Glutamatergic neuron (in vitro differentiated cells): ENCODE measurements at regions not wholly inside any gene's neighbourhood (a gene's known extent, or its start where the extent isn't known, plus 50 kb on each side); places are given as distances from the start of the nearest gene placed in this dataset.

Source experiments
- DNase-seq: peaks from one replicate; pipeline ENCODE4 v3.0.0; 2022
- H3K27ac Mint-ChIP-seq: one replicate; pipeline ENCODE4 v1.8.0; 2020; ENCODE audit warnings: mild to moderate bottlenecking, mixed read lengths, inconsistent platforms; ENCODE audit not compliant: unreplicated experiment
- H3K27me3 Mint-ChIP-seq: one replicate; pipeline ENCODE4 v1.8.0; 2020; ENCODE audit warnings: mild to moderate bottlenecking, moderate library complexity, mixed read lengths, inconsistent platforms; ENCODE audit not compliant: unreplicated experiment
- H3K36me3 Mint-ChIP-seq: one replicate; pipeline ENCODE4 v1.8.0; 2020; ENCODE audit warnings: mild to moderate bottlenecking, mixed read lengths, inconsistent platforms; ENCODE audit not compliant: unreplicated experiment
- H3K4me1 Mint-ChIP-seq: one replicate; pipeline ENCODE4 v1.8.0; 2020; ENCODE audit warnings: mild to moderate bottlenecking, low read depth, mixed read lengths, inconsistent platforms; ENCODE audit not compliant: unreplicated experiment
- H3K4me3 Mint-ChIP-seq: one replicate; pipeline ENCODE4 v1.8.0; 2020; ENCODE audit warnings: mild to moderate bottlenecking, mixed read lengths, inconsistent platforms; ENCODE audit not compliant: unreplicated experiment
- H3K9me3 Mint-ChIP-seq: one replicate; pipeline ENCODE4 v1.8.0; 2020; ENCODE audit warnings: mild to moderate bottlenecking, moderate library complexity, mixed read lengths, inconsistent platforms; ENCODE audit not compliant: unreplicated experiment
- CTCF ChIP-seq: fragments of 200-600 bp; sonication (generic); IDR thresholded peaks from one replicate; pipeline ENCODE4 v1.5.0; 2021; ENCODE audit not compliant: partially characterized antibody, unreplicated experiment

- peak overlapping the region; percentile 97 for H3K4me3 Mint-ChIP-seq
- peaks cover 17% of the 10 kb centered on the region for H3K27me3 Mint-ChIP-seq
- H3K9me3 Mint-ChIP-seq = peaks cover 20% of the 10 kb centered on the region
- peaks cover 51% of the 10 kb centered on the region for H3K4me1 Mint-ChIP-seq
- no peaks in the 10 kb centered on the region for H3K36me3 Mint-ChIP-seq
- peak; percentile 26 for DNase-seq
- peak; percentile 49 for TF ChIP-seq CTCF
- H3K27ac Mint-ChIP-seq = peak overlapping the region; percentile 96
These were observed 103.2 kb upstream of the BEND6 start for GRCh38 chr6:56851541-56852259.

GRCh38 chr6:56851074-56851473, 103.8 kb upstream of the BEND6 start:
- no peak for DNase-seq
- no peaks in the 10 kb centered on the region for H3K36me3 Mint-ChIP-seq
- H3K27ac Mint-ChIP-seq = peak overlapping the region; percentile 96
- H3K9me3 Mint-ChIP-seq = peaks cover 20% of the 10 kb centered on the region
- peak overlapping the region; percentile 97 for H3K4me3 Mint-ChIP-seq
- no peak for TF ChIP-seq CTCF
- peaks cover 17% of the 10 kb centered on the region for H3K27me3 Mint-ChIP-seq
- H3K4me1 Mint-ChIP-seq = peaks cover 54% of the 10 kb centered on the region

- Mint-ChIP-seq H3K4me1 (peaks cover 57% of the 10 kb centered on the region), H3K9me3 (peaks cover 20% of the 10 kb centered on the region), H3K36me3 (no peaks in the 10 kb centered on the region), H3K4me3 (peak overlapping the region; percentile 97), H3K27me3 (peaks cover 17% of the 10 kb centered on the region), H3K27ac (peak overlapping the region; percentile 96)
- no peak for DNase-seq
- no peak for TF ChIP-seq CTCF
These were observed 104.3 kb upstream of the BEND6 start for GRCh38 chr6:56850626-56851025.

GRCh38 chr6:56849896-56850295, 105.0 kb upstream of the BEND6 start:
- Mint-ChIP-seq H3K36me3 (no peaks in the 10 kb centered on the region), H3K9me3 (peaks cover 20% of the 10 kb centered on the region), H3K4me1 (peaks cover 59% of the 10 kb centered on the region), H3K27me3 (peaks cover 17% of the 10 kb centered on the region), H3K4me3 (peak overlapping the region; percentile 97), H3K27ac (peak overlapping the region; percentile 96)
- no peak for DNase-seq
- TF ChIP-seq CTCF = no peak

- peaks cover 16% of the 10 kb centered on the region for H3K27me3 Mint-ChIP-seq
- H3K9me3 Mint-ChIP-seq = peaks cover 18% of the 10 kb centered on the region
- TF ChIP-seq CTCF = no peak
- peak overlapping the region; percentile 40 for H3K4me3 Mint-ChIP-seq
- H3K36me3 Mint-ChIP-seq = no peaks in the 10 kb centered on the region
- H3K27ac Mint-ChIP-seq = no peak overlapping the region
- DNase-seq = no peak
- H3K4me1 Mint-ChIP-seq = peaks cover 50% of the 10 kb centered on the region
These were observed 106.8 kb upstream of the BEND6 start for GRCh38 chr6:56848105-56848504.
